ENCODE measurements at regions not wholly inside any gene's neighbourhood (a gene's known extent, or its start where the extent isn't known, plus 50 kb on each side); places are given as distances from the start of the nearest gene placed in this dataset.

DNA sequence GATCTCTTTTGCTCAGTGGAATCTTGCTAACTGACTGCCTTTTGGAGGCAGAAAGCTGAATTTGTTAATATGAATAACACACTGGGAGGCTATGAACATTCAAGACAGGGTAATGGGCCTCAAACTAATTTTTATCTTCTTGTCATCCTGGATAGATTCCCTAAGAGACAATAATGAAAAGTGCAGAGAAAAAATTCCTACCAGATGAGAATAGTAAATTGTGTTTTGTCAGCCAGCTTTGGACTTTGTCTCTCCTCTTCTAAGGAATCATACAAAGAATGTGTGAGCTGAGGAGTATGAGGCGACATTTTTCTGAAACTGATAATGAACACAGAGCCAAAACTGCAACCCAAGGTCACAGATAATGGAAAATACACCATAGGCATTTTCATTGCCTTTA, 649.3 kb downstream of the IQCM start:
- TF ChIP-seq, protein P1, sequence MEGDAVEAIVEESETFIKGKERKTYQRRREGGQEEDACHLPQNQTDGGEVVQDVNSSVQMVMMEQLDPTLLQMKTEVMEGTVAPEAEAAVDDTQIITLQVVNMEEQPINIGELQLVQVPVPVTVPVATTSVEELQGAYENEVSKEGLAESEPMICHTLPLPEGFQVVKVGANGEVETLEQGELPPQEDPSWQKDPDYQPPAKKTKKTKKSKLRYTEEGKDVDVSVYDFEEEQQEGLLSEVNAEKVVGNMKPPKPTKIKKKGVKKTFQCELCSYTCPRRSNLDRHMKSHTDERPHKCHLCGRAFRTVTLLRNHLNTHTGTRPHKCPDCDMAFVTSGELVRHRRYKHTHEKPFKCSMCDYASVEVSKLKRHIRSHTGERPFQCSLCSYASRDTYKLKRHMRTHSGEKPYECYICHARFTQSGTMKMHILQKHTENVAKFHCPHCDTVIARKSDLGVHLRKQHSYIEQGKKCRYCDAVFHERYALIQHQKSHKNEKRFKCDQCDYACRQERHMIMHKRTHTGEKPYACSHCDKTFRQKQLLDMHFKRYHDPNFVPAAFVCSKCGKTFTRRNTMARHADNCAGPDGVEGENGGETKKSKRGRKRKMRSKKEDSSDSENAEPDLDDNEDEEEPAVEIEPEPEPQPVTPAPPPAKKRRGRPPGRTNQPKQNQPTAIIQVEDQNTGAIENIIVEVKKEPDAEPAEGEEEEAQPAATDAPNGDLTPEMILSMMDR (IDR thresholded peaks at IDR 0.05) = no peak
- TF ChIP-seq POLR2A (IDR thresholded peaks at IDR 0.05) = no peak
- DNase-seq (no peak), ATAC-seq (no peak)
- H3K36me3 ChIP-seq (replicated peaks in 1 of 2; ENCODE audit: insufficient read depth in 1 of 2, low read depth in 2 of 2) = no peaks in the 10 kb centered on the region
- intact Hi-C loops (cut with DNase I) = no loop called here
- H3K4me3 ChIP-seq = no peak overlapping the region
- H3K9me3 ChIP-seq = no peaks in the 10 kb centered on the region
- H3K27ac ChIP-seq = no peak overlapping the region
- peaks cover 0 to 2% of the 10 kb centered on the region in 2 donors for H3K27me3 ChIP-seq
- WGBS, 2 donors = 81 to 82% methylated on average over 1 of the region's 1 CpG
- H3K4me1 ChIP-seq = no peaks in the 10 kb centered on the region

DNA sequence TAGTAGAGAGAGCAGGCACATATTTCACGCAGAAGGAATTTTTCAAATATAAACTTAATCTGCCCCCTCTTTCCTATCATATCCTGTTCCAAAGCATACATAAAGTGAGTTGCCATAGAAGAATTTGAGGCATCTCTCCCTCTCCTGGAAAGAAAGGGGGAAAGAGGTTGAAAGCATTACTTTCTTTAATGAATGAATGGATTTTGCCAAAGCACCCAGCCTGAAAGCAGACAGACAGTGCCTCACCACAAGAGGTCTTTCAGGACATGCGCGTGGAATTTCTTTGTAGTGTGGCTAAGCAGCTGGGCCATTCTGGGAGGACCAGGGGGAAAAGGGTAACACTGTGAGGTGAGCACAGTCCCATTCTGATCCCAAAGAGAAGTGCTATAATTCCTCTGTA, 651.4 kb downstream of the IQCM start:
- Histone ChIP-seq H3K9me3 (no peaks in the 10 kb centered on the region), H3K27me3 (peaks cover 0 to 2% of the 10 kb centered on the region in 2 donors), H3K4me1 (no peaks in the 10 kb centered on the region), H3K27ac (no peak overlapping the region), H3K4me3 (no peak overlapping the region), H3K36me3 (replicated peaks in 1 of 2; ENCODE audit: insufficient read depth in 1 of 2, low read depth in 2 of 2) (no peaks in the 10 kb centered on the region)
- ATAC-seq = no peak
- 46 to 54% methylated on average over 3 of the region's 3 CpGs for WGBS, 2 donors
- intact Hi-C loops (cut with DNase I) = no loop called here
- no peak for TF ChIP-seq POLR2A (IDR thresholded peaks at IDR 0.05)
- DNase-seq = no peak

DNA sequence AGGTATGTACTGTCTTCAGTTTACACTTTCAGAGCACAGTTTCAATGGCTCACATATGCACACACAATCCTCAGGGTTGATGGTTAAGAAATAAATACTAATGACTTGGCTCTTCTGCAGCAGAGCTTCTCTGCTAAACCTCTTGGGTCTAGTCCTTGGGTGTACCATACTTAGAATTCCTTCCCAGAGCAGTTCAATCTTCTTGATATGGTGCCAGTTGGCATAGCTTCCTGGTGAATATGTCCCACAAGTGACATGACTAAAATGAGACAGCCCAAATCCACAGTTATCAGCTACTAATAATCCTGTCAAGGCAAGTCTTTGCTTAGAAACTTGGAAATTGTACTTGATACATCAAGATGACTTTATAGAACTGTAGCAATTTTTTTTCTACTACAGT, 654.4 kb downstream of the IQCM start:
- Histone ChIP-seq H3K27ac (no peak overlapping the region), H3K4me1 (no peaks in the 10 kb centered on the region), H3K9me3 (no peaks in the 10 kb centered on the region), H3K27me3 (no peaks in the 10 kb centered on the region), H3K4me3 (no peak overlapping the region), H3K36me3 (replicated peaks in 1 of 2; ENCODE audit: insufficient read depth in 1 of 2, low read depth in 2 of 2) (no peaks in the 10 kb centered on the region)
- TF ChIP-seq, protein P1 (IDR thresholded peaks at IDR 0.05) = no peak
- no peak for TF ChIP-seq POLR2A (IDR thresholded peaks at IDR 0.05)
- DNase-seq = no peak
- ATAC-seq = no peak
- intact Hi-C loops (cut with DNase I) = no loop called here

DNA sequence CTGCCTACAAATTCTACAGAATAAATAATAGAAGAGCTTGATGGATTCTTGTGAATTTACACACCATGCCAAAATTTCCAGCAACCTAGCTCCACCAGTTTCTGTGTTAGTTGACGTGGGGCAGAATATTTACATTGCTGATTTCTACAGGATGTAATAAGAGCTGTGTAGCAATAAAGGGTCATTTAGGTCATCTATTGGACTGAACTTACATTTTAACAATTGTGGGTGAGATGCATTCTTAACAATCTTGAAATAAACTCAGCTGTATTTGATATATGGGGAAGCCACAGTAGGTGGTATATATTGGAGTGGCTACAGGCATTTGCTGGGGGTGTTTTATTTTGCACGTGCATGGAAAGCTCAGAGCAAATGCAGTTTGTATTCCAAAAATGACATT, 655.3 kb downstream of the IQCM start:
- 53 to 68% methylated on average over 2 of the region's 2 CpGs for WGBS, 2 donors

DNA sequence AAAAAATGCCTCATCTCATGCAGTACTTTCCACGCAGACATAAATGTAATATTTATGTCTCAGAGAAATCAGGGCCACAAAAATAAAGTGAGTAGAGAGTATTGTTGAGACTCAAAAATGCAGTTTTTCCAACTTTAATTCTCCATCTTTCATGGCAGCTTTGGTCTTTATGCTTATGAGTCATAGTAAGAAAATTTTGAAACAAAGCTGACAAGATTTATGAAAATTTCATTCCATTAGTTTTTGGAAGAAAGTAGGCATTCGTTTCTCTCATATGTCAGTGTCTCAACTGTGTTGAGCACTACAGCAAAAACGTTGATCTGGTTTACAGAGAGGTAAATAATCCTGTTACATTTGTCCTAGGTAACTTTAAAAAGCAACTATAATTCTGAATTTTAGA, 656.8 kb downstream of the IQCM start:
- H3K36me3 ChIP-seq (replicated peaks in 1 of 2; ENCODE audit: insufficient read depth in 1 of 2, low read depth in 2 of 2) = no peaks in the 10 kb centered on the region
- H3K4me1 ChIP-seq = no peaks in the 10 kb centered on the region
- no peaks in the 10 kb centered on the region for H3K27me3 ChIP-seq
- H3K9me3 ChIP-seq = no peaks in the 10 kb centered on the region
- H3K27ac ChIP-seq = no peak overlapping the region
- DNase-seq (no peak), ATAC-seq (no peak)
- intact Hi-C loops (cut with DNase I) = no loop called here
- H3K4me3 ChIP-seq = no peak overlapping the region
- WGBS, 2 donors = 8 to 44% methylated on average over 3 of the region's 3 CpGs
- TF ChIP-seq POLR2A (IDR thresholded peaks at IDR 0.05) = no peak
- TF ChIP-seq, protein P1 (IDR thresholded peaks at IDR 0.05) = no peak

More for the DNA sequence above, 655.3 kb downstream of the IQCM start:
- Histone ChIP-seq H3K4me3 (no peak overlapping the region), H3K4me1 (no peaks in the 10 kb centered on the region), H3K9me3 (no peaks in the 10 kb centered on the region), H3K36me3 (replicated peaks in 1 of 2; ENCODE audit: insufficient read depth in 1 of 2, low read depth in 2 of 2) (no peaks in the 10 kb centered on the region), H3K27ac (no peak overlapping the region), H3K27me3 (no peaks in the 10 kb centered on the region)
- intact Hi-C loops (cut with DNase I) = no loop called here
- no peak for DNase-seq
- ATAC-seq = no peak
- no peak for TF ChIP-seq POLR2A (IDR thresholded peaks at IDR 0.05)
- TF ChIP-seq, protein P1 (IDR thresholded peaks at IDR 0.05) = no peak
